ENCODE measurements at regions not wholly inside any gene's neighbourhood (a gene's known extent, or its start where the extent isn't known, plus 50 kb on each side); places are given as distances from the start of the nearest gene placed in this dataset.

DNA sequence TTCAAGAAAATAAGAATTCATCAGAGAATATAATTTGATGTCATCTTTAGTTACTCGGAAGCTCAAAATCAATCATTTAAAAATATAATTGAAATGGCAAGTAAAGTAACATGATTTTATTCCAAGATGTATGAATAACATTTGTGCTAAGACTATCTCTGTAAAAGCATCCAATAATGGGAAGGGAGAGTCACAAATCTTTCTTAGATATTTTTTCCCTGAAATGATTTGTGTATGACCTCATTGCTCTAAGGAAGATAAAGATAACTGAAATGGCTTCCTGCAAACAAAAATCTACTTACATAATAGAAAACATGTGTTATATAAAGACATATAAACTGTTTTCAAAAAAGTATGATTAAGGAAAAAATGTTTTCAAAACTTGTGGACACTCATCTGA lies 97.4 kb upstream of the FGF10 start:
- Histone ChIP-seq H3K4me1 (ENCODE audit: insufficient read depth, poor library complexity, severe bottlenecking) (no peaks in the 10 kb centered on the region), H3K27me3 (ENCODE audit: insufficient read depth, poor library complexity, severe bottlenecking) (peaks cover 3% of the 10 kb centered on the region), H3K4me3 (ENCODE audit: severe bottlenecking) (no peak overlapping the region), H3K36me3 (ENCODE audit: low read depth) (no peaks in the 10 kb centered on the region), H3K27ac (ENCODE audit: poor library complexity, severe bottlenecking) (no peak overlapping the region), H3K9me3 (ENCODE audit: severe bottlenecking) (no peaks in the 10 kb centered on the region)
- DNase-seq (ENCODE audit: low spot score) (no peak), ATAC-seq (ENCODE audit: low read depth) (no peak)
- TF ChIP-seq, protein P1, sequence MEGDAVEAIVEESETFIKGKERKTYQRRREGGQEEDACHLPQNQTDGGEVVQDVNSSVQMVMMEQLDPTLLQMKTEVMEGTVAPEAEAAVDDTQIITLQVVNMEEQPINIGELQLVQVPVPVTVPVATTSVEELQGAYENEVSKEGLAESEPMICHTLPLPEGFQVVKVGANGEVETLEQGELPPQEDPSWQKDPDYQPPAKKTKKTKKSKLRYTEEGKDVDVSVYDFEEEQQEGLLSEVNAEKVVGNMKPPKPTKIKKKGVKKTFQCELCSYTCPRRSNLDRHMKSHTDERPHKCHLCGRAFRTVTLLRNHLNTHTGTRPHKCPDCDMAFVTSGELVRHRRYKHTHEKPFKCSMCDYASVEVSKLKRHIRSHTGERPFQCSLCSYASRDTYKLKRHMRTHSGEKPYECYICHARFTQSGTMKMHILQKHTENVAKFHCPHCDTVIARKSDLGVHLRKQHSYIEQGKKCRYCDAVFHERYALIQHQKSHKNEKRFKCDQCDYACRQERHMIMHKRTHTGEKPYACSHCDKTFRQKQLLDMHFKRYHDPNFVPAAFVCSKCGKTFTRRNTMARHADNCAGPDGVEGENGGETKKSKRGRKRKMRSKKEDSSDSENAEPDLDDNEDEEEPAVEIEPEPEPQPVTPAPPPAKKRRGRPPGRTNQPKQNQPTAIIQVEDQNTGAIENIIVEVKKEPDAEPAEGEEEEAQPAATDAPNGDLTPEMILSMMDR (IDR thresholded peaks at IDR 0.05; ENCODE audit: poor library complexity, severe bottlenecking) = no peak

DNA sequence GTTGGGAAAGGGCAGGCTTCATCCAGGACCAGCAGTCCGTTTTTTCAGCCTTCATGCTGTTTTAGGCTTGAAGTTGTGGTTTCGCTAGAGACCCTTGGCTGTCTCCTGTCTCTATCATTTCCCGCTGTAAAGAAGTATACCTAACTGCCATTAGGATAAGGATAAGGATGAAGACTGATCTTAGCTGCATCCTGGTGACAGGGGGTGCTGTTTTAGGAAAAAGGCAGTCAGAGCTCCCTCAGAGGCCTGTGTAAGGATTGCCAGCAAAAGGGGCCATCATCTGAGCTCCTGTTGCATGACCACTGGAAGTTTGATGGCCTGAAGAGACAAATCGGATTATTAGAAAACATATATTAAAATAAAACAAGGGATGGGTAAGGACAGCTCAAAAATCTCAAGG lies 64.8 kb upstream of the FGF10 start:
- TF ChIP-seq, protein P1 (IDR thresholded peaks at IDR 0.05; ENCODE audit: poor library complexity, severe bottlenecking) = no peak

DNA sequence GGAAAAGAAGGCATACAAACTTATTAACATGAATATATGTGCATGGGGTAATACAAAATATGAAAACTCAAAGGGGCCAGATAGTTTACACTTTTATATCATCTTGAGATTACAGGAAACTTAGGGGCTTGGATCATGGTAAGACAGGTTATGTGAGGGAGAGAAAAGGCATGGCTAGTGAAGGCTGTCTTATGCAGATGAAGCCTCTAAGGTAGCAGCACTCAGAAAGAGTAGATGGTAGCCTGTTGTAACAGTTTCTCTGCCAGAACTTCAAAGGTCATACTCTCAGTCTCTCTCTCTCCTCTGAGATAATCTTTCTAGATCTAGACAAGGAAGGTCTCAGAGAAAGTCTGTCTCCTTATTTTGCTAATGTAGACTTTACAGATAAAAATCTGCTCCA lies 57.2 kb upstream of the FGF10 start:
- no peaks in the 10 kb centered on the region for H3K9me3 ChIP-seq (ENCODE audit: severe bottlenecking)
- no peaks in the 10 kb centered on the region for H3K36me3 ChIP-seq (ENCODE audit: low read depth)
- no peak overlapping the region for H3K4me3 ChIP-seq (ENCODE audit: severe bottlenecking)
- DNase-seq (ENCODE audit: low spot score) (no peak), ATAC-seq (ENCODE audit: low read depth) (no peak; the same call in 2 of the 3 replicates)
- no peaks in the 10 kb centered on the region for H3K4me1 ChIP-seq (ENCODE audit: insufficient read depth, poor library complexity, severe bottlenecking)
- no peak overlapping the region for H3K27ac ChIP-seq (ENCODE audit: poor library complexity, severe bottlenecking)
- H3K27me3 ChIP-seq (ENCODE audit: insufficient read depth, poor library complexity, severe bottlenecking) = peaks cover 74% of the 10 kb centered on the region
- TF ChIP-seq, protein P1 (IDR thresholded peaks at IDR 0.05; ENCODE audit: poor library complexity, severe bottlenecking) = no peak

More for the DNA sequence above, 64.8 kb upstream of the FGF10 start:
- ATAC-seq (ENCODE audit: low read depth) = no peak; the same call in 2 of the 3 replicates
- no peak for DNase-seq (ENCODE audit: low spot score)
- Histone ChIP-seq H3K27me3 (ENCODE audit: insufficient read depth, poor library complexity, severe bottlenecking) (peaks cover 26% of the 10 kb centered on the region), H3K36me3 (ENCODE audit: low read depth) (no peaks in the 10 kb centered on the region), H3K4me1 (ENCODE audit: insufficient read depth, poor library complexity, severe bottlenecking) (no peaks in the 10 kb centered on the region), H3K27ac (ENCODE audit: poor library complexity, severe bottlenecking) (no peak overlapping the region), H3K4me3 (ENCODE audit: severe bottlenecking) (no peak overlapping the region), H3K9me3 (ENCODE audit: severe bottlenecking) (no peaks in the 10 kb centered on the region)

DNA sequence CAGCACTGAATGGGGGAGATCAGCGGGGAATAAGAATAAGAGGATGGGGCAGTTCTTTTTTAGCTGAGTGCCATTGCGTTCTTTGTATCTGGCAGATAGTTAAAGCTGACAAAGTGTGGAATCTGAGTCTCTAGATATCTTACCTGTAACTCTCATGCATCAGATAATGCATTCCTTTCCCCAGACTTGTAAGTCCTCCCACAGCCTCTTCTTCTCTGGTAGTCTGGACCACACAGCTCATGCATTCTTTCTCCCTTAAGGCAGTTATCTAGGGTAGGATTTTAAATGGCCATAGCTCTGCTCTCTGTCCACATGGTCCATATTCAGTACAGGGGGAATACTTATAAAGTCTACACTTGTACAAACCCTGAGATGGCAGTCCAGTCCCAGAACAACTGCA lies 54.0 kb upstream of the FGF10 start:
- H3K36me3 ChIP-seq (ENCODE audit: low read depth) = no peaks in the 10 kb centered on the region
- H3K27me3 ChIP-seq (ENCODE audit: insufficient read depth, poor library complexity, severe bottlenecking) = peaks cover 60% of the 10 kb centered on the region
- ATAC-seq (ENCODE audit: low read depth) (peak; percentile 41; the same call in 1 of the 3 replicates), DNase-seq (ENCODE audit: low spot score) (no peak)
- TF ChIP-seq, protein P1 (IDR thresholded peaks at IDR 0.05; ENCODE audit: poor library complexity, severe bottlenecking) = no peak
- no peak overlapping the region for H3K27ac ChIP-seq (ENCODE audit: poor library complexity, severe bottlenecking)
- no peak overlapping the region for H3K4me3 ChIP-seq (ENCODE audit: severe bottlenecking)
- no peaks in the 10 kb centered on the region for H3K9me3 ChIP-seq (ENCODE audit: severe bottlenecking)
- H3K4me1 ChIP-seq (ENCODE audit: insufficient read depth, poor library complexity, severe bottlenecking) = no peaks in the 10 kb centered on the region

DNA sequence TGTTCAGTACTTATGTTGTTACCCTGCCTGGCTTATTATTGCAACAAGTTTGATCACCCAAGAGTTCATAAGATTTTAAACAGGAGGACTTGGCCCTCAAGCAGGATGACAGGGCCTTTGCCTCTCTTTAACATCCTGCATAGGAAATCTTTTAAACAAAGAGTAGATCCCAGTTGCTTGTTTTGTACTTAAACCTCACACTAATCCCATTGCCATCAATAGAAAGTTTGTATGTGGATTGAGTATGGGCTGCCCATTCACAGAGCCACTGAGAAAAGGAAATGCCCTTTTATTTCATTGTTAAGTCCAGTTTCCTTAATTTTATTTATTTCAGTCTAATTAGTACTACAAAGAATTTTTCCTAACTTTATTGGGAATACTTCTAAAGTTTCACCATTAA lies 52.2 kb upstream of the FGF10 start:
- TF ChIP-seq, protein P1 (IDR thresholded peaks at IDR 0.05; ENCODE audit: poor library complexity, severe bottlenecking) = no peak
- DNase-seq (ENCODE audit: low spot score) (no peak), ATAC-seq (ENCODE audit: low read depth) (no peak)
- H3K4me3 ChIP-seq (ENCODE audit: severe bottlenecking) = no peak overlapping the region
- no peak overlapping the region for H3K27ac ChIP-seq (ENCODE audit: poor library complexity, severe bottlenecking)
- no peaks in the 10 kb centered on the region for H3K36me3 ChIP-seq (ENCODE audit: low read depth)
- no peaks in the 10 kb centered on the region for H3K9me3 ChIP-seq (ENCODE audit: severe bottlenecking)
- H3K27me3 ChIP-seq (ENCODE audit: insufficient read depth, poor library complexity, severe bottlenecking) = peaks cover 58% of the 10 kb centered on the region
- H3K4me1 ChIP-seq (ENCODE audit: insufficient read depth, poor library complexity, severe bottlenecking) = no peaks in the 10 kb centered on the region
